ENCODE measurements at regions not wholly inside any gene's neighbourhood (a gene's known extent, or its start where the extent isn't known, plus 50 kb on each side); places are given as distances from the start of the nearest gene placed in this dataset.

- Histone ChIP-seq H3K4me3 (ENCODE audit: low read depth, low read length) (no peak overlapping the region), H3K27me3 (ENCODE audit: control insufficient read depth, insufficient read depth, low read length) (no peaks in the 10 kb centered on the region), H3K36me3 (ENCODE audit: control insufficient read depth, insufficient read depth, low read length) (no peaks in the 10 kb centered on the region)
- TF ChIP-seq CTCF (IDR thresholded peaks at IDR 0.05; ENCODE audit: insufficient read depth, low read length, poor library complexity, severe bottlenecking), result no peak
- DNase-seq (ENCODE audit: low read depth), result no peak
These were observed 208.4 kb upstream of the PCDH7 start for GRCh38 chr4:30511751-30512150.

GRCh38 chr4:30518211-30518610, 202.0 kb upstream of the PCDH7 start:
- Histone ChIP-seq H3K27me3 (ENCODE audit: control insufficient read depth, insufficient read depth, low read length) (no peaks in the 10 kb centered on the region), H3K36me3 (ENCODE audit: control insufficient read depth, insufficient read depth, low read length) (no peaks in the 10 kb centered on the region), H3K4me3 (ENCODE audit: low read depth, low read length) (no peak overlapping the region)
- no peak for DNase-seq (ENCODE audit: low read depth)
- no peak for TF ChIP-seq CTCF (IDR thresholded peaks at IDR 0.05; ENCODE audit: insufficient read depth, low read length, poor library complexity, severe bottlenecking)

- TF ChIP-seq CTCF (IDR thresholded peaks at IDR 0.05; ENCODE audit: insufficient read depth, low read length, poor library complexity, severe bottlenecking), result no peak
- Histone ChIP-seq H3K36me3 (ENCODE audit: control insufficient read depth, insufficient read depth, low read length) (no peaks in the 10 kb centered on the region), H3K4me3 (ENCODE audit: low read depth, low read length) (no peak overlapping the region), H3K27me3 (ENCODE audit: control insufficient read depth, insufficient read depth, low read length) (no peaks in the 10 kb centered on the region)
- DNase-seq (ENCODE audit: low read depth), result no peak
These were observed 194.4 kb upstream of the PCDH7 start for GRCh38 chr4:30525662-30526315.

GRCh38 chr4:30535255-30535654, 184.9 kb upstream of the PCDH7 start:
- no peak for TF ChIP-seq CTCF (IDR thresholded peaks at IDR 0.05; ENCODE audit: insufficient read depth, low read length, poor library complexity, severe bottlenecking)
- H3K36me3 ChIP-seq (ENCODE audit: control insufficient read depth, insufficient read depth, low read length), result no peaks in the 10 kb centered on the region
- no peak for DNase-seq (ENCODE audit: low read depth)

GRCh38 chr4:30536231-30536630, 183.9 kb upstream of the PCDH7 start:
- no peak for DNase-seq (ENCODE audit: low read depth)
- Histone ChIP-seq H3K4me3 (ENCODE audit: low read depth, low read length) (no peak overlapping the region), H3K36me3 (ENCODE audit: control insufficient read depth, insufficient read depth, low read length) (no peaks in the 10 kb centered on the region), H3K27me3 (ENCODE audit: control insufficient read depth, insufficient read depth, low read length) (no peaks in the 10 kb centered on the region)
- TF ChIP-seq CTCF (IDR thresholded peaks at IDR 0.05; ENCODE audit: insufficient read depth, low read length, poor library complexity, severe bottlenecking), result no peak

More at GRCh38 chr4:30535255-30535654, 184.9 kb upstream of the PCDH7 start:
- H3K4me3 ChIP-seq (ENCODE audit: low read depth, low read length), result no peak overlapping the region
- no peaks in the 10 kb centered on the region for H3K27me3 ChIP-seq (ENCODE audit: control insufficient read depth, insufficient read depth, low read length)

GRCh38 chr4:30537456-30537855, 182.7 kb upstream of the PCDH7 start:
- no peaks in the 10 kb centered on the region for H3K36me3 ChIP-seq (ENCODE audit: control insufficient read depth, insufficient read depth, low read length)
- peak; percentile 67 for DNase-seq (ENCODE audit: low read depth)
- H3K27me3 ChIP-seq (ENCODE audit: control insufficient read depth, insufficient read depth, low read length), result no peaks in the 10 kb centered on the region
- no peak for TF ChIP-seq CTCF (IDR thresholded peaks at IDR 0.05; ENCODE audit: insufficient read depth, low read length, poor library complexity, severe bottlenecking)
- no peak overlapping the region for H3K4me3 ChIP-seq (ENCODE audit: low read depth, low read length)
